Astrocyte of the spinal cord (primary cell): ENCODE measurements at regions not wholly inside any gene's neighbourhood (a gene's known extent, or its start where the extent isn't known, plus 50 kb on each side); places are given as distances from the start of the nearest gene placed in this dataset.
"Not testable (repeated sequence)": the region's sequence is repeated elsewhere in the genome, so short reads cannot be mapped to it uniquely, and the experiment has no call there.

Experiments
- DNase-seq: peaks from one replicate; pipeline ENCODE4 v3.0.0; 2011; ENCODE audit warnings: low read depth, low spot score
- H3K4me3 ChIP-seq: 2 replicates; pipeline ENCODE4 v1.5.1; 2011; ENCODE audit warnings: low read depth, mild to moderate bottlenecking, low read length, moderate library complexity
- CTCF ChIP-seq: IDR thresholded peaks from 2 replicates; pipeline ENCODE4 v1.5.1; 2012; ENCODE audit warnings: low read depth, mild to moderate bottlenecking, low read length, inconsistent platforms
- in situ Hi-C: cut with HindIII; loops from 2 replicates; pipeline ENCODE4 v1.10.0; 2017; ENCODE audit warnings: low sequenced_read_pairs

GRCh38 chr17:68097161-68097805 is 61.7 kb downstream of the KPNA2 start:
- no peak for DNase-seq
- in situ Hi-C loops = no loop called here
- no peak for TF ChIP-seq CTCF
- H3K4me3 ChIP-seq = no peak overlapping the region

- in situ Hi-C loops, H3K4me3 ChIP-seq, DNase-seq: not testable (repeated sequence)
Measured at GRCh38 chr17:68099341-68099753, 63.8 kb downstream of the KPNA2 start.

GRCh38 chr17:68100000-68100641 is 64.6 kb downstream of the KPNA2 start:
- in situ Hi-C loops = no loop called here
- no peak overlapping the region for H3K4me3 ChIP-seq
- DNase-seq = no peak
- TF ChIP-seq CTCF = no peak

GRCh38 chr17:68101075-68101986 is 65.8 kb downstream of the KPNA2 start:
- TF ChIP-seq CTCF = no peak
- peak; percentile 90 for DNase-seq
- H3K4me3 ChIP-seq = peak overlapping the region; percentile 69
- in situ Hi-C loops = no loop called here

- TF ChIP-seq CTCF = no peak
- H3K4me3 ChIP-seq = peak overlapping the region; percentile 69
- DNase-seq = peak; percentile 13
- in situ Hi-C loops = no loop called here
Measured at GRCh38 chr17:68101987-68102314, 66.4 kb downstream of the KPNA2 start.

GRCh38 chr17:68102318-68102758 is 66.8 kb downstream of the KPNA2 start:
- no peak for TF ChIP-seq CTCF
- in situ Hi-C loops = no loop called here
- DNase-seq = no peak
- peak overlapping the region; percentile 69 for H3K4me3 ChIP-seq
